ENCODE measurements at regions not wholly inside any gene's neighbourhood (a gene's known extent, or its start where the extent isn't known, plus 50 kb on each side); places are given as distances from the start of the nearest gene placed in this dataset.

- TF ChIP-seq, protein P1, sequence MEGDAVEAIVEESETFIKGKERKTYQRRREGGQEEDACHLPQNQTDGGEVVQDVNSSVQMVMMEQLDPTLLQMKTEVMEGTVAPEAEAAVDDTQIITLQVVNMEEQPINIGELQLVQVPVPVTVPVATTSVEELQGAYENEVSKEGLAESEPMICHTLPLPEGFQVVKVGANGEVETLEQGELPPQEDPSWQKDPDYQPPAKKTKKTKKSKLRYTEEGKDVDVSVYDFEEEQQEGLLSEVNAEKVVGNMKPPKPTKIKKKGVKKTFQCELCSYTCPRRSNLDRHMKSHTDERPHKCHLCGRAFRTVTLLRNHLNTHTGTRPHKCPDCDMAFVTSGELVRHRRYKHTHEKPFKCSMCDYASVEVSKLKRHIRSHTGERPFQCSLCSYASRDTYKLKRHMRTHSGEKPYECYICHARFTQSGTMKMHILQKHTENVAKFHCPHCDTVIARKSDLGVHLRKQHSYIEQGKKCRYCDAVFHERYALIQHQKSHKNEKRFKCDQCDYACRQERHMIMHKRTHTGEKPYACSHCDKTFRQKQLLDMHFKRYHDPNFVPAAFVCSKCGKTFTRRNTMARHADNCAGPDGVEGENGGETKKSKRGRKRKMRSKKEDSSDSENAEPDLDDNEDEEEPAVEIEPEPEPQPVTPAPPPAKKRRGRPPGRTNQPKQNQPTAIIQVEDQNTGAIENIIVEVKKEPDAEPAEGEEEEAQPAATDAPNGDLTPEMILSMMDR (IDR thresholded peaks at IDR 0.05), result no peak
Measured at GRCh38 chr7:84502239-84502638, 307.6 kb upstream of the SEMA3A start.

DNA sequence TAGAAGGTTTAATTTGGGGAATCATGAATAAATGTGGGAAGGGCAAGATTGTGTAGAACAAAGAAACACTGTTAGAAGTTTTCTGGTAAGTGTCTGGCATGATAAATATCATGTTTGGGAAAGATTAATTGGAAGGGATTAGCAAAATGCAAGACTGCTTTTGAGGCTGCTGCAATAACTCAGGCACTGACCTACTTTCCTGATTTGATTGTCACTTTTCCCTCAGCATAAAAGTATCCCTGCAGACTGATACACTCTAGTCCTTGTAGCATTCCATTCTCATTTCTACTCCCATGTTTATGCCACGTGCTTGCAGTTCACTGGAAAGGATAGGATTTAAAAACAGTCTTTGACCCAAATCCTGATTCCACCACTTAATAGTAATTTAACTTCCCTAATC is 303.3 kb upstream of the SEMA3A start:
- ChIA-PET CTCF (no interaction called here), POLR2A (no interaction called here)
- Mint-ChIP-seq H3K36me3 (ENCODE audit: low read depth) (no peaks in the 10 kb centered on the region), H3K4me3 (no peak overlapping the region), H3K27me3 (no peaks in the 10 kb centered on the region), H3K4me1 (no peaks in the 10 kb centered on the region), H3K27ac (no peak overlapping the region), H3K9me3 (peaks cover 2% of the 10 kb centered on the region)
- TF ChIP-seq, protein P1 (IDR thresholded peaks at IDR 0.05), result no peak
- no peak for DNase-seq
- ATAC-seq (ENCODE audit: low read depth), result no peak
- intact Hi-C loops (cut with micrococcal nuclease), result no loop called here

More at GRCh38 chr7:84502239-84502638, 307.6 kb upstream of the SEMA3A start:
- intact Hi-C loops (cut with micrococcal nuclease), result no loop called here
- H3K36me3 Mint-ChIP-seq (ENCODE audit: low read depth), result no peaks in the 10 kb centered on the region
- POLR2A ChIA-PET, result no interaction called here
- CTCF ChIA-PET, result no interaction called here
- H3K4me3 Mint-ChIP-seq, result no peak overlapping the region
- ATAC-seq (ENCODE audit: low read depth), result no peak
- H3K27me3 Mint-ChIP-seq, result no peaks in the 10 kb centered on the region
- no peaks in the 10 kb centered on the region for H3K4me1 Mint-ChIP-seq
- peaks cover 3% of the 10 kb centered on the region for H3K9me3 Mint-ChIP-seq
- no peak for DNase-seq
- no peak overlapping the region for H3K27ac Mint-ChIP-seq

DNA sequence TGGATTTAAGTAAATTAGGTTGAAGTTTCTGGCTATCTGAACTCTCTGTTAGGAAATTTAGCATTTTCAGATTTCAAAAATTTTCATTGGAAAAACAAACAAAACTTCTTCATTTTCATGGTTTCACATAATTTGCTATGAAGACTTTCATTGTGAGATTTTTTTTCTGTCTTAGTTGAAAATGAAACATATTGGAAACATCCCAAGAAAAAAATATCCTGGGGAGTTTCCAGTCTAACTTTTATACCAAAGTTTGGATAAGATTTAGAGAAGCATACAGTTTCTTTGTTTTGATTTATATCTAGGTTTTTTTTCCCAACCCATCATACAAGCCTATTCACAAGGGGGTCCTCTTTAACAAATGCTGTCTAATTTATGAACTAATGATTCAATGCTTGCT is 300.5 kb upstream of the SEMA3A start:
- H3K4me1 Mint-ChIP-seq, result no peaks in the 10 kb centered on the region
- H3K9me3 Mint-ChIP-seq, result peaks cover 2% of the 10 kb centered on the region
- ATAC-seq (ENCODE audit: low read depth) (no peak), DNase-seq (no peak)
- intact Hi-C loops (cut with micrococcal nuclease), result no loop called here
- no peaks in the 10 kb centered on the region for H3K36me3 Mint-ChIP-seq (ENCODE audit: low read depth)
- POLR2A ChIA-PET, result no interaction called here
- CTCF ChIA-PET, result no interaction called here
- H3K4me3 Mint-ChIP-seq, result no peak overlapping the region
- TF ChIP-seq, protein P1 (IDR thresholded peaks at IDR 0.05), result no peak
- no peak overlapping the region for H3K27ac Mint-ChIP-seq
- H3K27me3 Mint-ChIP-seq, result no peaks in the 10 kb centered on the region

DNA sequence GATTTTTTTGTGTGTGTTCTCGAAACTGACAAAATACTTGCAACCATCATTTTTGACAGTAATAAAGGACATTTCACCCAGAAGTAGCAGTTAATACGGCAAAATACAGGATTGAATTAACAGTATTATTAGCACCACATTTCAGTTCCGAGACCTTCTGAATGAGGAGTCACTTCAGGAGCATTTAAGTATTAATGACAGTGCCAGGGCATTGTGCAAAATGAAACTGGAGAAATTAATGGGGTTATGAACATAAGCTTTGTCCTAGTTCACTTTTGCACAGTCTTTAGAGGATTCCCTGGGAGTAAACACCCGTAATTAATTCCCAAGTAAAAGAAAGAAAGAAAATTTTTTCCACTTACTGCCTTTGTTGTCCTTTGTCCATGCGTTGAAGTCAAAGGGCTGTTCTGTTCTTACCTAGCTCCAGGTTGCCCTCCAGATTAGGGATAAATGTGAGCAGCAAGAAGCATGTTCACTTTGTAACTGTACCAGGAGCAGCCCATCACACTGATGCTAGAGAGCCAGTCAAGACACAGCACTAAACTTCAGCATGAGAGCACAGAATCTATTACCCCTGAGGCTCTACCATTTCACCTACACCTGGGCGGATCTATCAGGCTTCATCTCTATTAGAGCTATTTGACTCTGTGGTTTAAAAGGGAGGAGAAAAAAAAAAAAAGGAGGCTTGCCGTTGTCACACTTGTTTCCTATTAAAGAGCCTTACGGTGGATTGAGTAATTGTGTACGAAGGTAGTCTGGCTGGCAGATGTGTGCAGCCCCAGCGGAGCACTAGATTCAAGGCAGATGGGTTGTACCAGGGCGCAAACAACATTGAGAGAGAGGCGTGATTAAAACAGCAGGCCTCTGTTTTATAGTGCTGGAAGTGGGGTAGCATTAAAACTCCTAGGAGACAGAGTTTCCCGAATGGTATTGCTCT is 297.8 kb upstream of the SEMA3A start:
- CTCF ChIA-PET, result no interaction called here
- no peaks in the 10 kb centered on the region for H3K27me3 Mint-ChIP-seq

GRCh38 chr7:84490661-84491060 is 296.1 kb upstream of the SEMA3A start:
- ChIA-PET CTCF (no interaction called here), POLR2A (no interaction called here)
- H3K27me3 Mint-ChIP-seq, result no peaks in the 10 kb centered on the region
- no peaks in the 10 kb centered on the region for H3K4me1 Mint-ChIP-seq
- intact Hi-C loops (cut with micrococcal nuclease), result no loop called here
- TF ChIP-seq, protein P1 (IDR thresholded peaks at IDR 0.05), result no peak
- H3K36me3 Mint-ChIP-seq (ENCODE audit: low read depth), result no peaks in the 10 kb centered on the region
- H3K27ac Mint-ChIP-seq, result no peak overlapping the region
- no peak for ATAC-seq (ENCODE audit: low read depth)
- no peak for DNase-seq
- H3K4me3 Mint-ChIP-seq, result no peak overlapping the region
- peaks cover 2% of the 10 kb centered on the region for H3K9me3 Mint-ChIP-seq

More for the DNA sequence above, 297.8 kb upstream of the SEMA3A start:
- H3K4me3 Mint-ChIP-seq, result no peak overlapping the region
- no peak for DNase-seq
- no peaks in the 10 kb centered on the region for H3K4me1 Mint-ChIP-seq
- H3K36me3 Mint-ChIP-seq (ENCODE audit: low read depth), result no peaks in the 10 kb centered on the region
- intact Hi-C loops (cut with micrococcal nuclease), result no loop called here
- POLR2A ChIA-PET, result no interaction called here
- TF ChIP-seq, protein P1 (IDR thresholded peaks at IDR 0.05), result no peak
- H3K9me3 Mint-ChIP-seq, result peaks cover 2% of the 10 kb centered on the region
- no peak overlapping the region for H3K27ac Mint-ChIP-seq
- ATAC-seq (ENCODE audit: low read depth), result no peak
